ENCODE measurements at regions not wholly inside any gene's neighbourhood (a gene's known extent, or its start where the extent isn't known, plus 50 kb on each side); places are given as distances from the start of the nearest gene placed in this dataset.

DNA sequence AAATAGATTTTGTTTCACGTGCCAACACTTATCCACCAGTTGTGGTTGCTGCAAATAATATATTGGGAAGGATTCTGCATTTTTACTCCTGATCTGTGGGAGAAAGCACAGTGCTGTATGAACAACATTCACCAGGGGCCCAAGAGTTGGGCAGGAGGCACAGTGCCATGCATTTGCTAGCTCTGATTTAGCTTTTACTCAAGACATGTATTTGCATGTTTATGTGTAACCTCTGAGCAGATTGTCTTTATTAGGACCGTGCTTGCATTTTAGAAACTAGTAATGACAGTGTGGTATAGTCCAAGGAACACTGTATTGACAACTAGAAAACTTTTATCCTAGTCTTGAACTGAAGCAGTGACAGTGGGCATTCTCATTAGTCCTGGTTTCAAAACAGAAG, 133.9 kb upstream of the B3GALT2 start:
- DNase-seq (ENCODE audit: low read depth in 2 of 2): no peak

DNA sequence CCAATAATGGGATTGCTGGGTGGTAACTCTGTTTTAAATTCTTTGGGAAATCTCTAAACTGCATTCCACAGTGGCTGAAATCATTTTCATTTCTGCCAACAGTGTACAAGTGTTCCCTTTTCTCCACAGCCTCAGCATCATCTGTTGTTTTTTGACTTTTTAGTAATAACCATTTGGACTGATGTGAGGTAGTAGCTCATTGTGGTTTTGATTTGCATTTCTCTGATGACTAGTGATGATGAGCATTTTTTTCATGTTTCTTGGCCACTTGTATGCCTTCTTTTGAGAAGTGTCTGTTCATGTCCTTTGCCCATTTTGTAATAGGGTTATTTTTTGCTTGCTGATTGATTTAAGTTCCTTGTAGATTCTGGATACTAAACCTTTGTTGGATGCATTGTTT, 131.9 kb upstream of the B3GALT2 start:
- no peak for DNase-seq (ENCODE audit: low read depth in 2 of 2)

- DNase-seq (ENCODE audit: low read depth in 2 of 2): no peak
Measured at GRCh38 chr1:193313354-193314140, 127.1 kb upstream of the B3GALT2 start.

- no peak for DNase-seq (ENCODE audit: low read depth in 2 of 2)
Measured at GRCh38 chr1:193312432-193312831, 126.0 kb upstream of the B3GALT2 start.

GRCh38 chr1:193311226-193311948, 125.0 kb upstream of the B3GALT2 start:
- DNase-seq (ENCODE audit: low read depth in 2 of 2): no peak

- DNase-seq (ENCODE audit: low read depth in 2 of 2): no peak
Measured at GRCh38 chr1:193310564-193310963, 124.2 kb upstream of the B3GALT2 start.

DNA sequence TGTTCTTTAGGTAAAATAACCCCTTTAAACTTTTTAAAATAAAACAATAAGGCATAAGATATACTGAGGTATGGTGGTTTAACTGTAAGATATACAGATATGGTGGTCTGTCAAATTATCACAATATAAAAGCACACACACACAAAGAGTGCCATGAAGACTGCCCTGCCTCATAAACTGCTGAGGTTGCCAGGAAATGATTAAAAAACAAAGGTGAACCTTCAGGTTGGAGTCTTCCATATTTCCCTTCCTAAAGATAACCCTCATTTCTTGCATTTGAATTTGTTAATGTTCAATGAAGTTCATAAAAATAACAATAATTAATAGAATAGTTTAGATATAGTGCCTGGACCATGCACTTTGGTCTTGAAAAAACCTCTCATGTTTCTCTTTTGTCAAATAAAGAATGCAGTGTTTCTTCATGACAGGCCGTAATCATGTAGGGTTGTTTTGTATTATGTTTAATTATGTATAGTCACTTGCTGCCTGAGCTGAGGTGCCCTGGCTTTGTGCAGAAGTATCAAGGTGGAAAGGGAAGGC, 123.6 kb upstream of the B3GALT2 start:
- no peak for DNase-seq (ENCODE audit: low read depth in 2 of 2)

DNA sequence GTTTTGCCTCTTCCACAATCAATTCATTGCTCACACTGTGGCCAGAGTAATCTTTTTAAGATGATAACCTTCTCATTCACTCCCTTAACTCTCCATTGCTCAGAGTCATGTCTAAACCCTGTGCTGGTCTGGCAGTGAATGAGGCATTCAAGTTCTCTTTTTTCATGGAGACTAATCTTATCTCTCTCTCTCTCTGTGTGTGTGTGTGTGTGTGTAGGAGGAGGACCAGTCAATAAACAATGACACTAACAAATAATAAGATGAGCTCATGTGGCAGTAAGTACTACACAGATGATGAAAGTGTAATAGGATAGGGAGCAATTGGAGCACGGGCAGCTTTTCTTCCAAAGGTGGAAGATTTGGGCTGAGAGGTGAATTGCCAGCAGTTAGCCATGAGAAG, 122.0 kb upstream of the B3GALT2 start:
- DNase-seq (ENCODE audit: low read depth in 2 of 2): no peak

GRCh38 chr1:193306430-193306829, 120.0 kb upstream of the B3GALT2 start:
- no peak for DNase-seq (ENCODE audit: low read depth in 2 of 2)
